ENCODE measurements at regions not wholly inside any gene's neighbourhood (a gene's known extent, or its start where the extent isn't known, plus 50 kb on each side); places are given as distances from the start of the nearest gene placed in this dataset.

GRCh38 chr4:24688453-24688852, 104.1 kb upstream of the DHX15 start:
- TF ChIP-seq, protein P1, sequence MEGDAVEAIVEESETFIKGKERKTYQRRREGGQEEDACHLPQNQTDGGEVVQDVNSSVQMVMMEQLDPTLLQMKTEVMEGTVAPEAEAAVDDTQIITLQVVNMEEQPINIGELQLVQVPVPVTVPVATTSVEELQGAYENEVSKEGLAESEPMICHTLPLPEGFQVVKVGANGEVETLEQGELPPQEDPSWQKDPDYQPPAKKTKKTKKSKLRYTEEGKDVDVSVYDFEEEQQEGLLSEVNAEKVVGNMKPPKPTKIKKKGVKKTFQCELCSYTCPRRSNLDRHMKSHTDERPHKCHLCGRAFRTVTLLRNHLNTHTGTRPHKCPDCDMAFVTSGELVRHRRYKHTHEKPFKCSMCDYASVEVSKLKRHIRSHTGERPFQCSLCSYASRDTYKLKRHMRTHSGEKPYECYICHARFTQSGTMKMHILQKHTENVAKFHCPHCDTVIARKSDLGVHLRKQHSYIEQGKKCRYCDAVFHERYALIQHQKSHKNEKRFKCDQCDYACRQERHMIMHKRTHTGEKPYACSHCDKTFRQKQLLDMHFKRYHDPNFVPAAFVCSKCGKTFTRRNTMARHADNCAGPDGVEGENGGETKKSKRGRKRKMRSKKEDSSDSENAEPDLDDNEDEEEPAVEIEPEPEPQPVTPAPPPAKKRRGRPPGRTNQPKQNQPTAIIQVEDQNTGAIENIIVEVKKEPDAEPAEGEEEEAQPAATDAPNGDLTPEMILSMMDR (IDR thresholded peaks at IDR 0.05): no peak
- no peak for TF ChIP-seq POLR2A (IDR thresholded peaks at IDR 0.05)

Data from body of pancreas (tissue), 4 donors.